Esophagus squamous epithelium (tissue), 4 donors: ENCODE measurements at regions not wholly inside any gene's neighbourhood (a gene's known extent, or its start where the extent isn't known, plus 50 kb on each side); places are given as distances from the start of the nearest gene placed in this dataset.

ENCODE experiments used
- POLR2A ChIP-seq, 4 donors: fragments of 450-650 bp; IDR thresholded peaks; one replicate each; pipeline ENCODE4 v1.6.1; 2017; ENCODE audit warnings: antibody characterized with exemption in 4 of 4, mild to moderate bottlenecking in 4 of 4, moderate library complexity in 3 of 4
- TF ChIP-seq, protein P1 (sequence below), 6 experiments: fragments of 450-650 bp in 4 of 6; fragments of 200-600 bp in 2 of 6; sonication (generic) in 2 of 6; IDR thresholded peaks; one replicate each; pipeline ENCODE4 v1.5.1; 2016 to 2019; ENCODE audit warnings: antibody characterized with exemption in 6 of 6, mild to moderate bottlenecking in 4 of 6, moderate library complexity in 4 of 6

GRCh38 chr15:49706805-49707204, 86.0 kb downstream of the DTWD1 start:
- TF ChIP-seq, protein P1, sequence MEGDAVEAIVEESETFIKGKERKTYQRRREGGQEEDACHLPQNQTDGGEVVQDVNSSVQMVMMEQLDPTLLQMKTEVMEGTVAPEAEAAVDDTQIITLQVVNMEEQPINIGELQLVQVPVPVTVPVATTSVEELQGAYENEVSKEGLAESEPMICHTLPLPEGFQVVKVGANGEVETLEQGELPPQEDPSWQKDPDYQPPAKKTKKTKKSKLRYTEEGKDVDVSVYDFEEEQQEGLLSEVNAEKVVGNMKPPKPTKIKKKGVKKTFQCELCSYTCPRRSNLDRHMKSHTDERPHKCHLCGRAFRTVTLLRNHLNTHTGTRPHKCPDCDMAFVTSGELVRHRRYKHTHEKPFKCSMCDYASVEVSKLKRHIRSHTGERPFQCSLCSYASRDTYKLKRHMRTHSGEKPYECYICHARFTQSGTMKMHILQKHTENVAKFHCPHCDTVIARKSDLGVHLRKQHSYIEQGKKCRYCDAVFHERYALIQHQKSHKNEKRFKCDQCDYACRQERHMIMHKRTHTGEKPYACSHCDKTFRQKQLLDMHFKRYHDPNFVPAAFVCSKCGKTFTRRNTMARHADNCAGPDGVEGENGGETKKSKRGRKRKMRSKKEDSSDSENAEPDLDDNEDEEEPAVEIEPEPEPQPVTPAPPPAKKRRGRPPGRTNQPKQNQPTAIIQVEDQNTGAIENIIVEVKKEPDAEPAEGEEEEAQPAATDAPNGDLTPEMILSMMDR (IDR thresholded peaks at IDR 0.05) = no peak
- TF ChIP-seq POLR2A (IDR thresholded peaks at IDR 0.05) = no peak
